ENCODE measurements at regions not wholly inside any gene's neighbourhood (a gene's known extent, or its start where the extent isn't known, plus 50 kb on each side); places are given as distances from the start of the nearest gene placed in this dataset.

GRCh38 chr2:2879071-2879470, 498.5 kb downstream of the EIPR1 start:
- TF ChIP-seq SP1 (IDR thresholded peaks at IDR 0.05; ENCODE audit: low read depth, low read length) (no peak), CTCF (IDR thresholded peaks at IDR 0.05 in 2 of 3, conservative IDR thresholded peaks at IDR 0.05 in 1 of 3; ENCODE audit: control insufficient read depth in 2 of 3, extremely low read depth in 1 of 3, insufficient read depth in 1 of 3, low read depth in 3 of 3, low read length in 3 of 3) (no peak), HCFC1 (IDR thresholded peaks at IDR 0.05; ENCODE audit: low read length) (no peak), KDM1A (IDR thresholded peaks at IDR 0.05; ENCODE audit: borderline replicate concordance) (no peak), YY1 (IDR thresholded peaks at IDR 0.05; ENCODE audit: low read depth, low read length) (no peak), POLR2AphosphoS5 (IDR thresholded peaks at IDR 0.05; ENCODE audit: low read length) (no peak), BRCA1 (IDR thresholded peaks at IDR 0.05; ENCODE audit: low read depth, low read length) (no peak)

Measured in GM12878 (cell line).